GM23338 (cell line): ENCODE measurements at regions not wholly inside any gene's neighbourhood (a gene's known extent, or its start where the extent isn't known, plus 50 kb on each side); places are given as distances from the start of the nearest gene placed in this dataset.

Source experiments
- ATAC-seq: fragments of 200-7000 bp; cut with Tn5 transposase; 3 replicates; pipeline ENCODE4 v1.9.1; 2020
- DNase-seq: peaks from one replicate; pipeline ENCODE4 v3.0.0-alpha.2; 2015; ENCODE audit warnings: low spot score
- H2AFZ ChIP-seq: fragments of 200-600 bp; sonication (generic); 2 replicates; pipeline ENCODE4 v1.8.0; 2016; ENCODE audit warnings: antibody characterized with exemption, mild to moderate bottlenecking, moderate library complexity
- H3F3A ChIP-seq: fragments of 200-600 bp; sonication (generic); replicated peaks from 2 replicates; pipeline ENCODE4 v1.8.0; 2017; ENCODE audit warnings: antibody characterized with exemption, mixed run types, low read depth
- H3K27ac ChIP-seq: fragments of 200-600 bp; sonication (generic); 2 replicates; pipeline ENCODE4 v1.6.1; 2016; ENCODE audit warnings: low read depth
- H3K27me3 ChIP-seq: fragments of 200-600 bp; sonication (generic); 2 replicates; pipeline ENCODE4 v1.8.0; 2016; ENCODE audit warnings: mild to moderate bottlenecking, mixed run types, moderate library complexity; ENCODE audit not compliant: insufficient read depth
- H3K36me3 ChIP-seq: fragments of 200-600 bp; sonication (generic); 2 replicates; pipeline ENCODE4 v1.8.0; 2016; ENCODE audit warnings: mild to moderate bottlenecking; ENCODE audit not compliant: insufficient read depth
- H3K4me1 ChIP-seq: fragments of 200-600 bp; sonication (generic); 2 replicates; pipeline ENCODE4 v1.8.0; 2016; ENCODE audit warnings: mild to moderate bottlenecking, moderate library complexity; ENCODE audit not compliant: insufficient read depth
- H3K4me2 ChIP-seq: fragments of 200-600 bp; sonication (generic); 2 replicates; pipeline ENCODE4 v1.7.1; 2017; ENCODE audit warnings: mixed run types
- H3K4me3 ChIP-seq: fragments of 200-600 bp; sonication (generic); 2 replicates; pipeline ENCODE4 v1.6.1; 2016; ENCODE audit warnings: mixed run types
- H3K79me2 ChIP-seq: fragments of 200-600 bp; sonication (generic); replicated peaks from 2 replicates; pipeline ENCODE4 v1.8.0; 2017; ENCODE audit warnings: mild to moderate bottlenecking; ENCODE audit not compliant: insufficient read depth
- H3K9me2 ChIP-seq: fragments of 200-600 bp; sonication (generic); 2 replicates; pipeline ENCODE4 v1.8.0; 2017; ENCODE audit not compliant: insufficient read depth
- H4K20me1 ChIP-seq: fragments of 200-600 bp; sonication (generic); replicated peaks from 2 replicates; pipeline ENCODE4 v1.8.0; 2017; ENCODE audit warnings: mild to moderate bottlenecking; ENCODE audit not compliant: insufficient read depth
- H3K27ac Mint-ChIP-seq: 2 replicates; pipeline ENCODE4 v1.8.0; 2020; ENCODE audit warnings: inconsistent platforms, mild to moderate bottlenecking, moderate library complexity, mixed read lengths
- H3K27me3 Mint-ChIP-seq: 3 replicates; pipeline ENCODE4 v1.8.0; 2022; ENCODE audit warnings: low read depth, mild to moderate bottlenecking, moderate library complexity, mixed read lengths, inconsistent platforms; ENCODE audit not compliant: insufficient read depth, poor library complexity
- H3K36me3 Mint-ChIP-seq: 3 replicates; pipeline ENCODE4 v1.8.0; 2021; ENCODE audit warnings: low read depth, mild to moderate bottlenecking, inconsistent platforms, moderate library complexity, mixed read lengths
- H3K4me1 Mint-ChIP-seq: 3 replicates; pipeline ENCODE4 v1.8.0; 2020; ENCODE audit warnings: mild to moderate bottlenecking, inconsistent platforms, mixed read lengths
- H3K4me3 Mint-ChIP-seq: 3 replicates; pipeline ENCODE4 v1.8.0; 2021; ENCODE audit warnings: moderate library complexity, mild to moderate bottlenecking, inconsistent platforms, mixed read lengths
- H3K9me3 Mint-ChIP-seq: 3 replicates; pipeline ENCODE4 v1.8.0; 2020; ENCODE audit warnings: moderate library complexity, mild to moderate bottlenecking, inconsistent platforms, mixed read lengths
- CREB1 ChIP-seq: fragments of 250-450 bp; sonication (Bioruptor Pico); IDR thresholded peaks from 2 replicates; pipeline ENCODE4 v1.5.0; 2020; ENCODE audit warnings: low read depth, mild to moderate bottlenecking, moderate library complexity
- EZH2phosphoT487 ChIP-seq: fragments of 200-600 bp; sonication (generic); IDR thresholded peaks from one replicate; pipeline ENCODE4 v1.8.1; 2018; ENCODE audit warnings: antibody characterized with exemption; ENCODE audit not compliant: unreplicated experiment
- POLR2AphosphoS5 ChIP-seq: IDR thresholded peaks from 2 replicates; pipeline ENCODE4 v1.6.1; 2016; ENCODE audit warnings: antibody characterized with exemption, low read depth
- STAT1 ChIP-seq: IDR thresholded peaks from one replicate; pipeline ENCODE4 v1.6.1; 2016; ENCODE audit warnings: antibody characterized with exemption; ENCODE audit not compliant: unreplicated experiment
- ZNF331 ChIP-seq: fragments of 250-450 bp; sonication (Bioruptor Pico); IDR thresholded peaks from 2 replicates; pipeline ENCODE4 v1.5.0; 2020; ENCODE audit warnings: low read depth, mild to moderate bottlenecking, moderate library complexity
- TF ChIP-seq, protein P1 (sequence below), 2 experiments: fragments of 200-600 bp in 1 of 2; sonication (generic) in 1 of 2; conservative IDR thresholded peaks; 2 replicates each; pipeline versions ENCODE4 v1.5.1 to v1.6.1; 2016 to 2017; ENCODE audit warnings: antibody characterized with exemption in 2 of 2, low read depth in 2 of 2, mild to moderate bottlenecking in 2 of 2, moderate library complexity in 1 of 2
- TF ChIP-seq, protein P2 (sequence below): IDR thresholded peaks from one replicate; pipeline ENCODE4 v1.6.1; 2018; ENCODE audit warnings: antibody characterized with exemption; ENCODE audit not compliant: unreplicated experiment

DNA sequence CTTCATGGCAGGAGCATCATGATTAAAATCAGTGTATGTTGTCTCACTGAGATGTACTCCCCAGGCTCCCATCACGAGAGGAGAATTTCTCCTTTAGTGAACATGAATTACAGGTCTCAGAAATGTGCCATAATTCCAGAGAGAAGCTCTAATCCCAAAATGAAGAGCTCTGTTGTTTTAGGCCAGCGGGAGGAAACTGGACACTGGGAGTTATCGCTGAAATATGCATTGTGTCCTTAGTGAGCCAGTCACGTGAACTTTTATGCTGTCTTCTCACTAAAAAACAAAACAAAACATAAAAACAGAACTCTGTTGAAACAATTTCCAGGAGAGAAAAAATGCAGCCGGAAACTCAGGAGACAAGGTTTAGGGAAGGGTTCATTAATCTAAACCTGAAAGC, 315.7 kb upstream of the NT5E start:
- Histone ChIP-seq H4K20me1 (no peaks in the 10 kb centered on the region), H3K27ac (no peak overlapping the region), H3K27me3 (no peaks in the 10 kb centered on the region), H2AFZ (no peak overlapping the region), H3K4me1 (no peaks in the 10 kb centered on the region), H3K9me2 (no peaks in the 10 kb centered on the region), H3F3A (no peaks in the 10 kb centered on the region), H3K79me2 (no peaks in the 10 kb centered on the region), H3K4me3 (no peak overlapping the region), H3K36me3 (no peaks in the 10 kb centered on the region), H3K4me2 (no peak overlapping the region)
- no peak overlapping the region for H3K27ac Mint-ChIP-seq
- DNase-seq = no peak
- no peak overlapping the region for H3K4me3 Mint-ChIP-seq
- H3K9me3 Mint-ChIP-seq = no peaks in the 10 kb centered on the region
- H3K4me1 Mint-ChIP-seq = no peaks in the 10 kb centered on the region; the same call in 2 of the 3 replicates
- H3K27me3 Mint-ChIP-seq = no peaks in the 10 kb centered on the region
- no peak for ATAC-seq
- no peak for TF ChIP-seq ZNF331 (CRISPR knock-in tag)
- H3K36me3 Mint-ChIP-seq = no peaks in the 10 kb centered on the region

DNA sequence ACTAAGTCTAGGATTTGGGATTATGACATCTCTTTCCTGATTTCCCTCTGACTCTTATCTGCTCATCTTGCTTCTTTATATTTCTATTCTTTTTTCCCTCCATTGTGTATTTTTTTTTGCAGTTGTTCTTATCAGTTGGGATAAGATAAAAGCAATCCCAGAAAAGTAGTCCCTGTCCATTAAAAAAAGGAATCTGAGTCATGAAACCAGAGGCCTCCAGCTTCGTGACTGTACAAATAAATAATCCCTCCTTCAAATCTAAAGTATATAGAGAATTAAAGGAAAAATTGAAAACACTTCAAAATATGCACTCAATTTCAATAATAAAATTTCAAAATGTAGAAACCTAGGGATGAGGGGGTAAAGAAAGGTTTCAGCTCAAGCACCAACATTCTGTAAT, 317.8 kb upstream of the NT5E start:
- Histone ChIP-seq H3K4me3 (no peak overlapping the region), H4K20me1 (no peaks in the 10 kb centered on the region), H3K79me2 (no peaks in the 10 kb centered on the region), H3K27me3 (no peaks in the 10 kb centered on the region), H3K27ac (no peak overlapping the region), H3K4me1 (no peaks in the 10 kb centered on the region), H3K4me2 (no peak overlapping the region), H3K36me3 (no peaks in the 10 kb centered on the region), H3K9me2 (no peaks in the 10 kb centered on the region), H2AFZ (no peak overlapping the region), H3F3A (no peaks in the 10 kb centered on the region)
- Mint-ChIP-seq H3K4me3 (no peak overlapping the region), H3K27me3 (no peaks in the 10 kb centered on the region), H3K36me3 (no peaks in the 10 kb centered on the region), H3K27ac (no peak overlapping the region), H3K9me3 (no peaks in the 10 kb centered on the region; the same call in 2 of the 3 replicates), H3K4me1 (no peaks in the 10 kb centered on the region; the same call in 2 of the 3 replicates)
- ATAC-seq = no peak
- no peak for TF ChIP-seq POLR2AphosphoS5
- TF ChIP-seq EZH2phosphoT487 = no peak
- TF ChIP-seq, protein P1, sequence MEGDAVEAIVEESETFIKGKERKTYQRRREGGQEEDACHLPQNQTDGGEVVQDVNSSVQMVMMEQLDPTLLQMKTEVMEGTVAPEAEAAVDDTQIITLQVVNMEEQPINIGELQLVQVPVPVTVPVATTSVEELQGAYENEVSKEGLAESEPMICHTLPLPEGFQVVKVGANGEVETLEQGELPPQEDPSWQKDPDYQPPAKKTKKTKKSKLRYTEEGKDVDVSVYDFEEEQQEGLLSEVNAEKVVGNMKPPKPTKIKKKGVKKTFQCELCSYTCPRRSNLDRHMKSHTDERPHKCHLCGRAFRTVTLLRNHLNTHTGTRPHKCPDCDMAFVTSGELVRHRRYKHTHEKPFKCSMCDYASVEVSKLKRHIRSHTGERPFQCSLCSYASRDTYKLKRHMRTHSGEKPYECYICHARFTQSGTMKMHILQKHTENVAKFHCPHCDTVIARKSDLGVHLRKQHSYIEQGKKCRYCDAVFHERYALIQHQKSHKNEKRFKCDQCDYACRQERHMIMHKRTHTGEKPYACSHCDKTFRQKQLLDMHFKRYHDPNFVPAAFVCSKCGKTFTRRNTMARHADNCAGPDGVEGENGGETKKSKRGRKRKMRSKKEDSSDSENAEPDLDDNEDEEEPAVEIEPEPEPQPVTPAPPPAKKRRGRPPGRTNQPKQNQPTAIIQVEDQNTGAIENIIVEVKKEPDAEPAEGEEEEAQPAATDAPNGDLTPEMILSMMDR (conservative IDR thresholded peaks at IDR 0.05; ENCODE audit: low read depth in 2 of 2) = no peak
- no peak for TF ChIP-seq CREB1 (CRISPR knock-in tag)
- no peak for DNase-seq

DNA sequence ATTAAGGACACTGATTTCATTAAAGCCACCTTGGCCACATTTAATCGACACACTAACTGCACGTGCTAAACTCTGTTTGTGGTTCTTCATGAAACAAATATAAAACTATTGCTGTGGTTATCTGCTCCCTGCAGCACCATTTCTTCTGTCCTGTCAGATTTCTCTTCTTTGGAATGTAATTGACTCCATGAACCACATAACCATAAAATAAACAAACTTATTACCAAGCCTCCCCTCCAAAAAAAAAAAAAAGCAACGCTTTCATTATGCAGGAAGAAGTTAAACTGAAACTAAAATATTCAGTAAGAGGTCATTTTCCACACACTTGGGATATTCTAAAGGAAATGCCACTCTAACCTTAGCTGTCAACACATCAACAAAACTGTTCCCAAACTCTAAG, 319.1 kb upstream of the NT5E start:
- Histone ChIP-seq H4K20me1 (no peaks in the 10 kb centered on the region), H3K79me2 (no peaks in the 10 kb centered on the region), H3K4me3 (no peak overlapping the region), H3K36me3 (no peaks in the 10 kb centered on the region), H2AFZ (no peak overlapping the region), H3K9me2 (no peaks in the 10 kb centered on the region), H3K4me1 (peaks cover 10% of the 10 kb centered on the region), H3F3A (no peaks in the 10 kb centered on the region), H3K27ac (no peak overlapping the region), H3K4me2 (no peak overlapping the region), H3K27me3 (no peaks in the 10 kb centered on the region)
- Mint-ChIP-seq H3K36me3 (no peaks in the 10 kb centered on the region), H3K4me3 (no peak overlapping the region), H3K9me3 (no peaks in the 10 kb centered on the region; the same call in 2 of the 3 replicates), H3K4me1 (peaks cover 10% of the 10 kb centered on the region), H3K27ac (no peak overlapping the region), H3K27me3 (no peaks in the 10 kb centered on the region)
- DNase-seq (no peak), ATAC-seq (no peak)
- TF ChIP-seq STAT1 (no peak), CREB1 (CRISPR knock-in tag) (no peak), ZNF331 (CRISPR knock-in tag) (no peak)
- TF ChIP-seq, protein P2, sequence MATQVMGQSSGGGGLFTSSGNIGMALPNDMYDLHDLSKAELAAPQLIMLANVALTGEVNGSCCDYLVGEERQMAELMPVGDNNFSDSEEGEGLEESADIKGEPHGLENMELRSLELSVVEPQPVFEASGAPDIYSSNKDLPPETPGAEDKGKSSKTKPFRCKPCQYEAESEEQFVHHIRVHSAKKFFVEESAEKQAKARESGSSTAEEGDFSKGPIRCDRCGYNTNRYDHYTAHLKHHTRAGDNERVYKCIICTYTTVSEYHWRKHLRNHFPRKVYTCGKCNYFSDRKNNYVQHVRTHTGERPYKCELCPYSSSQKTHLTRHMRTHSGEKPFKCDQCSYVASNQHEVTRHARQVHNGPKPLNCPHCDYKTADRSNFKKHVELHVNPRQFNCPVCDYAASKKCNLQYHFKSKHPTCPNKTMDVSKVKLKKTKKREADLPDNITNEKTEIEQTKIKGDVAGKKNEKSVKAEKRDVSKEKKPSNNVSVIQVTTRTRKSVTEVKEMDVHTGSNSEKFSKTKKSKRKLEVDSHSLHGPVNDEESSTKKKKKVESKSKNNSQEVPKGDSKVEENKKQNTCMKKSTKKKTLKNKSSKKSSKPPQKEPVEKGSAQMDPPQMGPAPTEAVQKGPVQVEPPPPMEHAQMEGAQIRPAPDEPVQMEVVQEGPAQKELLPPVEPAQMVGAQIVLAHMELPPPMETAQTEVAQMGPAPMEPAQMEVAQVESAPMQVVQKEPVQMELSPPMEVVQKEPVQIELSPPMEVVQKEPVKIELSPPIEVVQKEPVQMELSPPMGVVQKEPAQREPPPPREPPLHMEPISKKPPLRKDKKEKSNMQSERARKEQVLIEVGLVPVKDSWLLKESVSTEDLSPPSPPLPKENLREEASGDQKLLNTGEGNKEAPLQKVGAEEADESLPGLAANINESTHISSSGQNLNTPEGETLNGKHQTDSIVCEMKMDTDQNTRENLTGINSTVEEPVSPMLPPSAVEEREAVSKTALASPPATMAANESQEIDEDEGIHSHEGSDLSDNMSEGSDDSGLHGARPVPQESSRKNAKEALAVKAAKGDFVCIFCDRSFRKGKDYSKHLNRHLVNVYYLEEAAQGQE = no peak
